Neural cell (in vitro differentiated cells): ENCODE measurements at regions not wholly inside any gene's neighbourhood (a gene's known extent, or its start where the extent isn't known, plus 50 kb on each side); places are given as distances from the start of the nearest gene placed in this dataset.

Source experiments
- CTCF ChIP-seq: fragments of 450-650 bp; IDR thresholded peaks from 2 replicates; pipeline ENCODE4 v1.5.1; 2014; ENCODE audit warnings: antibody characterized with exemption, mild to moderate bottlenecking, moderate library complexity; ENCODE audit not compliant: poor library complexity, severe bottlenecking
- EZH2 ChIP-seq: fragments of 200-600, 300-800 bp; shearing (Covaris generic), sonication (generic); IDR thresholded peaks from 2 replicates; pipeline ENCODE4 v1.6.1; 2014; ENCODE audit warnings: antibody characterized with exemption, low read length, borderline replicate concordance, mild to moderate bottlenecking; ENCODE audit not compliant: insufficient read depth, poor library complexity, severe bottlenecking
- POLR2AphosphoS5 ChIP-seq: IDR thresholded peaks from 2 replicates; pipeline ENCODE4 v1.6.1; 2012

- TF ChIP-seq CTCF (no peak), POLR2AphosphoS5 (no peak), EZH2 (no peak)
These were observed 805.8 kb upstream of the C9orf72 start for GRCh38 chr9:28379082-28379481.
